Right hindlimb (tissue), 1 donor: ENCODE measurements at regions not wholly inside any gene's neighbourhood (a gene's known extent, or its start where the extent isn't known, plus 50 kb on each side); places are given as distances from the start of the nearest gene placed in this dataset.
"Not testable (repeated sequence)": the region's sequence is repeated elsewhere in the genome, so short reads cannot be mapped to it uniquely, and the experiment has no call there.

Experiments
- DNase-seq: peaks from one replicate; pipeline ENCODE4 v3.0.0-alpha.2; 2018

DNA sequence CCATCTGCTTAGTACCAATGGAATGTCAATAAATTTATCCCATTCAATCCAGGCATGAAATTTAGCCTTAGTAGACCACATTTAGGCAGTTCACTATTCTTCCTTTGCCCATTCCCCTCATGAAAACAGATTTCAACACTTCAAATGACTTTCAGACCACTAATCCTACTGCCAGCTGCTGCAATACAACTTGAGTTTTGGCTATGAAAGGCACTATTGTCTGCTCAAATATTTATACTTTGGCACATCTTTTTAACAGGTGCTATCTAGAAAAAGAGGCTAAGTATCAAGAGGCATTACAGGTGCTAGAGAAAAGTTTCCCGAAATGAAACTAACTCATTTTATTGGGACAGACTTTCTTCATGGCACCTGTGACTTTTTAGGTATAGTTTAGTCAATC lies 499.8 kb downstream of the C12orf50 start:
- no peak for DNase-seq

DNA sequence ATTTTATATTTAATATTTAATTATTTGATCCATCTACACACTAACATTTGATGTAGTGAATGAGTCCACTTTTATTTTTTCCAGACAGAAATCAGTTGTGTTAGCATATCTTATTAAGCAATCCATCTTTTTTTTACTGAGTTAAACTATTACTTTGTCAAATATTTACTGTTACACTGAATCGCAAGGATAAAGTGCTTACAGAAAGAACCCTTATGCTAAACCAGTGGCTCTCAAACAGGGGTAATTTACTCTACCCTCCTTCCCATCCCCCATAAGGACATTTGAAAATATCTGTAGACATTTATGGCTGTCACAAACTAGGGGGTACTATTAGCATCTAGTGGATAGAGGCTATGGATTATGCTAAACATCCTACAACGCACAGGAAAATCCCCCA lies 508.2 kb downstream of the C12orf50 start:
- DNase-seq, result no peak

DNA sequence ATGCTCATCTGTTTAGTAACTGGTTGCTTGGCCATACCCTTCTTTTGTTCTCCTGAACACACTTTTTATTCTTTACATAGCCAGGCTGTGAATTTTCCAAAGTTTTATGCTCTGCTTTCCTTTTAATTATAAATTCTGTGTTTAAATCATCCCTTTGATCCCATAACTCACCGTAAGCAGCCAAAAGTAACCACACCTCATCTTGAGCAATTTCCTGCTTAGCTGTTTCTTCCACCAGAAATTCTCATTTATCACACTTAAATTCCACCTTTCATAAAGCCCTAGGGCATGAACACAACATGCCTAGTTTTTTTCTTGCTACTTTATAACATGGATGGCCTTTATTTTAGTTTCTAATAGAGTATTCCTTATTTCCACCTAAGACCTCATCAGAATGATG lies 510.7 kb downstream of the C12orf50 start:
- DNase-seq, result no peak

GRCh38 chr12:87518036-87518435 lies 511.2 kb downstream of the C12orf50 start:
- DNase-seq, result no peak

- DNase-seq, result no peak
Measured at GRCh38 chr12:87513536-87514280, 515.5 kb downstream of the C12orf50 start.

DNA sequence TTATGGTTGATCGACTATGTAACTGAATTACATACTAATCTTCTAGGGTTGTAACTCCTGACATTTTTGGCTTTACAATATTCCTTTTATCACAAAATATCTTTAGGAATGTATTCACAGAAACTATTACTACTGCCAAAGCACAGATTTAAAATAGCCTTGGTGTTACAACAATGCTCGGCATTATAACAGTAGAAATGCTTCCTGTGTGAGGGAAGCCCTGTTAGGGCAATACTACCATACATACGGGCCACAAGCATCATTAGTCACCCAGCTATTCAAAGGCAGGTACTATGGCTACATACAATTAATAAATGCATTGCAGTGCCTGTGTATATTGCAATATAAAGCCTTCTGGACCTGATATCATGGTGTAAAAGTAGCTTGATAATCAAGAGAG lies 517.8 kb downstream of the C12orf50 start:
- DNase-seq, result no peak

- DNase-seq, result no peak
Measured at GRCh38 chr12:87509237-87509820, 519.9 kb downstream of the C12orf50 start.

GRCh38 chr12:87491598-87491997 lies 537.6 kb downstream of the C12orf50 start:
- DNase-seq, result no peak

DNA sequence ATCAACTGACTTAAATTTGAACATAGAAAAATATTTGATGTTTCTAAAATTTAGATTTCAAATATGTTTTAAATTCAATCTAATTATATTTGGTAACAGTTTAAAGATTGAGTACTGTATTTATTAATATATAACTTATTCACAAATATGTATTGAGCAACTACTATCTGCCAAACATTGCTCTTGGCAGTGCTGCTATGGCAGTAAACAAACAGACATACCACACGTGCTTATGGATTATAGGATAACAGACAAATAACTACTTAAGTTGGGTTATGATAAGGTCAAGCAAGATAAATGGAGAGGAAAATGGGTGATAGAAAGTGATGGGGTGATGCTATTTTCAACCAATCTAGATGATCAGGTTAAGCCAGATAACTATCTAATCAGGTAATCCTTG lies 538.1 kb downstream of the C12orf50 start:
- no peak for DNase-seq

DNA sequence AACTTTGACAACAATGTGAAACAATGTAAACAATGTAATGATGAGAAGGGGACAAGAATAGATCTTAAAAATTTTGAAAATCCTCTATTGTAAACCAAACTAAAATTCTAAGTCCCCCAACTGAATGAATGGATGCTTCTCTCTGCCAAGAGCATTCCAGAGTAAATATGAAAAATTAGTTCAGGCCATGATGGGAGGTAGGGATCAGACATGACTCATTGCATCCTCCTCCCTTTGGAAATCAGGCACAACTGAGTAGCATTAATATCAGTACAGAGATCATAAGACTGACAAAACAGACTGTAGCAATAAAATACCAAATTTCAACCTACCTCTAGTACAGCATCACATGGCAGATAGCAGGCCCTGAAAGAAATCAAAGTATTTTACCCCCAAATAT lies 559.9 kb downstream of the C12orf50 start:
- DNase-seq, result no peak

DNA sequence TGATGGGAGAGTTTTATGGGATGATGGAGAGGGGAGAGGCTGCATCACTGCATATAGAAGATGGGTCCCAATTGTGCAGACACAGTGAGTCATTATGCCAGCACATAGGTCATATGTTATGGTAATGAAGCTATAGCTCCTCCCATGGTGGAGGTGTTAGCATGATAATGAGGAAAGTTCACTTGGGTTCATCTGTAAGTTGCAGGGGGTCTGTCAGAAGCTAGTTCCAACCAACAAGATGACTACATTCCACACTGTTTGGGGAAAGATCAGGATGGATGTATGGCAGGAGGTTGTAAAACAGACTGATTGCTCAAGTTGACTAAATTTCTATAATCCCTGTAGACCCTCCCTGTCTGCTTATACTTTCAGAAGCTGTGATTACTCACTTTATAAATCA lies 561.3 kb downstream of the C12orf50 start:
- no peak for DNase-seq

DNA sequence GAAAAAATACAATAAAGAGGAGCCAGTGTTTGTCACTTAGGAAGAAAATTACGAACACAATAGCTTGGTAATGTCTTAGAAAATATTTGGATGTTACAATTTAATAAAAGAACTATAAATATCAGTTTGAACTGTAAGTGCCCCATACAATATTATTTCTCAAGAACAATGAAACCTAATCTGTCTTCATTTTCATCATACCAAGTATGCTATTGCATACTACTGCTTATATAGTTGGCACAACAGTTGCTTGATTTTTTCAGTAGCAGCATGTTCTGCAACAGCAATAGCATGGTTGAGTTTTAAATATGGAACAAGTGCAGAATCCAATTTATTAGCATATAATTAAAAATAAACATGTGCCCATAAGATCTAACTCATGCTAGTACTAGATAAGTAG lies 564.6 kb downstream of the C12orf50 start:
- DNase-seq, result no peak

DNA sequence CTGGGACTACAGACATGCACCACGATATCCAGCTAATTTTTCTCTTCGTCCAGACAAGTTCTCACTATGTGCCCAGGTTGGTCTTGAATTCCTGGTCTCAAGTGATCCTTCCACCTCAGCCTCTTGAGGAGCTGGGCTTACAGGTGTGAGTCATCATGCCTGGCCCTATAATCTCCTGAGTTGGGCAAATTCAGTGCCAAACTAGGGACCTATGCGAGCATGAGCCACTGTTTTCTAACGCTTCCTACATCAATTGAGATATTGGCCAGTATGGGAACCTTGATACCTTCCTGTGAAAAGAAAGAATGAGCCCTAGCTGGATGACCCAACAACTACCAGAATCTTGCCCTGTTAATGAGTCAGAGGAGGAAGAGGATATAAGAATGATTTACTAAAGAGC lies 585.2 kb downstream of the C12orf50 start:
- no peak for DNase-seq

DNA sequence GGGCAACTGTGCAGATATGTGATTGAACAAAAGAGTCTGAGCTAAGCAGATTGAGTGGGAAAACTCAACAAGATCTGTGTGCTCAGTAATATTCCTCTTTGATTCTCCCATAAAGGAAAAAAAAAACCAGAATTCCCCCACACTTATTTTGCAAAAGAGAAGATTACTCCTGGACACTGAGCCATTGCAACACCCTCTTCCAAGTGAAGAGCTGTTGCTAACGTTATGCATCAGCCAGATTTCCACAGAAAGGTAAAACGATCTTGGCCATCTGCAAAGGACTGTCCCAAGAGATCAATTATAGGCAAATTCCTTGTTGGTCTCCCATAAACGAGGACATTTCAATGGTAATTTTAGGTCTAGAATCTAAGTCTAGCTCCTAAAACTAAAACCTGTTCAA lies 587.7 kb downstream of the C12orf50 start:
- no peak for DNase-seq

DNA sequence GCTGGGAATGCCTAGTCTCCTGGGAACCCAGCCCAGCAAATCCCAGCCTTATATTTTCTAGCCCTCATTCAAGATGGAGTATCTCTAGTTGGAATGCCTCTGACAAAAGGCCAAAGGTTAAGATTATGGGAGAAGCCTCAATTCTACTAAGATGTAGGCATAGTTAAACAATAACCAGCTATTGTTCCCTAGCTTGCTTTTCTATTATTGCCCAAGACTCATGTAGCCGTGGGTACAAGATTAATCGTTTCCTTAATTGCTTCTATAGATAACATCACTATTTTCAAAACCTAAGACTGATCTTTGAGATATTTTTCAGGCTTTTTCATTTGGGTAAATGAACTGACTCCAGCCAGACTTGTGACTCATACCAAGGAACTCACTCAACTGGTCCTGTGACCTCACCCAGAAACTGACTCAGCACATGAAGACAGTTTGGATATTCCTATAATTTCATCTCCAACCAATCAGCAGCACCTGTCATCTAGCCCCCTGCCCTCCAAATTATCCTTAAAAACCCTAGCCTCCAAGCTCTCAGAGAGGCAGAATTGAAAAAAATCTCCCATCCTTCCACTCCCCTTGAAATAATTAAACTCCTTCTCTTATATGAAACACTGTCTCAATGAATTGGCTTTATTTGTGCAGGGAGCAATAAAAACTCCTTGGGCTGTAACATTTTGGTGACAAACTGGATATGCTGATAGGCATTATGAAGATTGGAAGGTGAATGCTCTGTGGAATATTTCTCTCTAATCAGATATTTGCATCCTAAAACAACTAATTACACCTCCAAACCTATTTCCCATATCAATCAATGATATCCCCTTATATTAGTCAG lies 589.0 kb downstream of the C12orf50 start:
- no peak for DNase-seq

- DNase-seq, result no peak
Measured at GRCh38 chr12:87430444-87430843, 598.8 kb downstream of the C12orf50 start.

GRCh38 chr12:87428701-87429277 lies 600.4 kb downstream of the C12orf50 start:
- DNase-seq, result no peak

DNA sequence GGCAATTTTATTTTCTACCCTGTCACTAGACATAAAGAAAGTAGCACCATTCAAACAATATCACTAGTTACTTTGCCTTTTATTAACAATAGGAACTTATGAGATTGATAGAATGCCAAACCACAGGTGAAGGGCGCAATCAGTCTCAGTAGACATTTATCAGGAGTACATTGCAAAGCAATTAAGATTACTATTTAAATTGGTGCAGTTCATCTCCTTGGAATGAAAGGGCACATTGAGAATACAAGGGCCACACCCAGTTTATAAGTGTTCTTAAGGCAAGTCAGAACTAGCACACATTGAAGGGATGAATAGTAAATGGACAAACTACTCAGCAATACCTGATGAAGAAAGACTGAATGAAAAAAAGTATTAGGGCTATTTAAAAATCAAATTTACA lies 601.4 kb downstream of the C12orf50 start:
- DNase-seq, result no peak

- no peak for DNase-seq
Measured at GRCh38 chr12:87425942-87426554, 603.2 kb downstream of the C12orf50 start.

GRCh38 chr12:87421233-87421632 lies 608.0 kb downstream of the C12orf50 start:
- not testable (repeated sequence) for DNase-seq

- DNase-seq, result peak; percentile 22
Measured at GRCh38 chr12:87413784-87414183, 615.4 kb downstream of the C12orf50 start.

DNA sequence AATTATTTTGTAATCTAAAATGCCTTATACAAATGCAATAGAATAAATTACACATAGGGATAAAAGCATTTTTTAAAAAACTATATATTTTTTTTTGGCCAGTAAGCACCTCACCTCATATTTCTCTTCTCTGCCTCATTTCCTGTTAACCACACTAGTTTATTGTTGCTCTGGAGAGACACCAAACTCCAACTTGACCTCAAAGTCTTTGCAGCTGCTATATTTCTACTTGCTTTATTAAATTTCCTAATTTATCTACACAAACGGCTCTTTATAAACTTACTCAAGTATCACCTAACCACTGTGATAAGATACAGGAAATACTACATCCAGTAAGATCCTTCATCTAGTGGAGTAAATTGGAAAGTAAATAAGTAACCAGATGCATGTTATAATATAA lies 622.3 kb downstream of the C12orf50 start:
- DNase-seq, result no peak

GRCh38 chr12:87405918-87406317 lies 623.3 kb downstream of the C12orf50 start:
- DNase-seq, result no peak
